OCI-LY3 (cell line): ENCODE measurements at regions not wholly inside any gene's neighbourhood (a gene's known extent, or its start where the extent isn't known, plus 50 kb on each side); places are given as distances from the start of the nearest gene placed in this dataset.

Experiments
- H2AFZ ChIP-seq: fragments of 200-600, 300-600 bp; shearing (Covaris generic); 2 replicates; pipeline ENCODE4 v1.6.0; 2014; ENCODE audit warnings: antibody characterized with exemption, low read depth, low read length
- H3K27ac ChIP-seq: fragments of 200-600, 300-600 bp; sonication (generic); 2 replicates; pipeline ENCODE4 v1.5.1; 2014; ENCODE audit warnings: mild to moderate bottlenecking, low read length, moderate library complexity, mixed read lengths
- H3K27me3 ChIP-seq: fragments of 200-600, 300-600 bp; sonication (generic); 2 replicates; pipeline ENCODE4 v1.6.1; 2014; ENCODE audit warnings: low read depth, low read length, mixed read lengths
- H3K36me3 ChIP-seq: fragments of 200-600, 300-600 bp; sonication (generic); replicated peaks from 2 replicates; pipeline ENCODE3; 2014; ENCODE audit warnings: low read depth, low read length, mixed read lengths
- H3K4me1 ChIP-seq: fragments of 300-600, 200-600 bp; sonication (generic); 2 replicates; pipeline ENCODE4 v1.6.1; 2014; ENCODE audit warnings: low read length, mixed read lengths
- H3K4me2 ChIP-seq: fragments of 200-600, 300-600 bp; sonication (generic); 2 replicates; pipeline ENCODE4 v1.6.1; 2014; ENCODE audit warnings: low read length, mixed read lengths
- H3K4me3 ChIP-seq: fragments of 300-600, 200-600 bp; sonication (generic); 2 replicates; pipeline ENCODE4 v1.5.1; 2014; ENCODE audit warnings: antibody characterized with exemption, mild to moderate bottlenecking, low read length, moderate library complexity
- H3K79me2 ChIP-seq: fragments of 300-600, 200-600 bp; shearing (Covaris generic); 2 replicates; pipeline ENCODE4 v1.6.1; 2014; ENCODE audit warnings: mild to moderate bottlenecking, low read length, mixed read lengths
- H3K9ac ChIP-seq: fragments of 300-600, 200-600 bp; shearing (Covaris generic); 2 replicates; pipeline ENCODE4 v1.6.0; 2014; ENCODE audit warnings: mild to moderate bottlenecking, low read length, moderate library complexity
- H3K9me3 ChIP-seq: fragments of 200-600, 300-600 bp; shearing (Covaris generic); 2 replicates; pipeline ENCODE4 v1.6.1; 2014; ENCODE audit warnings: low read length, mixed read lengths; ENCODE audit not compliant: insufficient read depth
- H4K20me1 ChIP-seq: fragments of 200-600, 300-600 bp; sonication (generic); 2 replicates; pipeline ENCODE4 v1.6.1; 2016; ENCODE audit warnings: low read length, mixed read lengths; ENCODE audit not compliant: insufficient read depth
- EZH2phosphoT487 ChIP-seq: fragments of 200-600 bp; shearing (Covaris generic); IDR thresholded peaks from 2 replicates; pipeline ENCODE4 v1.6.1; 2018; ENCODE audit warnings: antibody characterized with exemption, mixed run types, low read depth
- TF ChIP-seq, protein P1 (sequence below): fragments of 200-600, 300-600 bp; sonication (generic); IDR thresholded peaks from 2 replicates; pipeline ENCODE4 v1.5.1; 2014; ENCODE audit warnings: antibody characterized with exemption, low read length, low read depth

DNA sequence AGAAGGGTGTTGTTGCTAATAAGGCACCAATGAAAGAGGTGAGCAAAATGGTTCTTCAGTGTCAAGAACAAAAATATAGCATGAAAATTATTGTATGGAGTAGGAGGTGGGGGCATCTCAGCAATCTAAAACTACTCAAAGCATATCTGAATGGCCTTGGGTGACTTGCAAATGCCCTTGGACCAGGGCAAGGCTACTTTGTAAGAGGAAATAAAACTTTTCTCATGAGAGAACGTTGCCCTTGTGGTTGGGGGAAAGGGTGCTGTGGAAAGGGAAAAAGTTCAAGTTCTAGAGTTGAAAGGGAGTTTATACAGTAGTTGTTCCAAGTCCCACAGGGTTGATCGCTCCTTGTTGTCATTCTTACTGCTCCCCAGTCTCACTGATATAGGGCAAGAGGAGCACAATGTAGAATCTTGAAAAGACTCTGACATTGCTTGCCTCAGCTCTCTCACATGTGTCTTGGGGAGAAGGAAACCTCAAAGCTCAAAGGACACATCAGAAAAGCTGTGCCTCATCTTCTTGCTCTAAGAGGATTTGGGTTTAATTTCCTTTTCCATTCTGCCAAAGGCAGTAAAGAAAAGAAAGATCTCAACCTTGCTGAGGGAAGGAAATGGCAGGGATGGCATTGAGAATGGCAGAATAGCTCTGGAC, 270.5 kb downstream of the DUSP6 start:
- H3K4me2 ChIP-seq = no peak overlapping the region
- H3K27me3 ChIP-seq = no peaks in the 10 kb centered on the region
- H3K27ac ChIP-seq = no peak overlapping the region
- no peak overlapping the region for H2AFZ ChIP-seq
- no peaks in the 10 kb centered on the region for H4K20me1 ChIP-seq
- H3K9me3 ChIP-seq = no peaks in the 10 kb centered on the region
- H3K9ac ChIP-seq = no peak overlapping the region
- no peak for TF ChIP-seq EZH2phosphoT487
- TF ChIP-seq, protein P1, sequence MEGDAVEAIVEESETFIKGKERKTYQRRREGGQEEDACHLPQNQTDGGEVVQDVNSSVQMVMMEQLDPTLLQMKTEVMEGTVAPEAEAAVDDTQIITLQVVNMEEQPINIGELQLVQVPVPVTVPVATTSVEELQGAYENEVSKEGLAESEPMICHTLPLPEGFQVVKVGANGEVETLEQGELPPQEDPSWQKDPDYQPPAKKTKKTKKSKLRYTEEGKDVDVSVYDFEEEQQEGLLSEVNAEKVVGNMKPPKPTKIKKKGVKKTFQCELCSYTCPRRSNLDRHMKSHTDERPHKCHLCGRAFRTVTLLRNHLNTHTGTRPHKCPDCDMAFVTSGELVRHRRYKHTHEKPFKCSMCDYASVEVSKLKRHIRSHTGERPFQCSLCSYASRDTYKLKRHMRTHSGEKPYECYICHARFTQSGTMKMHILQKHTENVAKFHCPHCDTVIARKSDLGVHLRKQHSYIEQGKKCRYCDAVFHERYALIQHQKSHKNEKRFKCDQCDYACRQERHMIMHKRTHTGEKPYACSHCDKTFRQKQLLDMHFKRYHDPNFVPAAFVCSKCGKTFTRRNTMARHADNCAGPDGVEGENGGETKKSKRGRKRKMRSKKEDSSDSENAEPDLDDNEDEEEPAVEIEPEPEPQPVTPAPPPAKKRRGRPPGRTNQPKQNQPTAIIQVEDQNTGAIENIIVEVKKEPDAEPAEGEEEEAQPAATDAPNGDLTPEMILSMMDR = no peak
- H3K4me1 ChIP-seq = peaks cover 3% of the 10 kb centered on the region; the same call in 1 of the 2 replicates
- H3K36me3 ChIP-seq = no peaks in the 10 kb centered on the region
- no peak overlapping the region for H3K4me3 ChIP-seq
- H3K79me2 ChIP-seq = no peaks in the 10 kb centered on the region

DNA sequence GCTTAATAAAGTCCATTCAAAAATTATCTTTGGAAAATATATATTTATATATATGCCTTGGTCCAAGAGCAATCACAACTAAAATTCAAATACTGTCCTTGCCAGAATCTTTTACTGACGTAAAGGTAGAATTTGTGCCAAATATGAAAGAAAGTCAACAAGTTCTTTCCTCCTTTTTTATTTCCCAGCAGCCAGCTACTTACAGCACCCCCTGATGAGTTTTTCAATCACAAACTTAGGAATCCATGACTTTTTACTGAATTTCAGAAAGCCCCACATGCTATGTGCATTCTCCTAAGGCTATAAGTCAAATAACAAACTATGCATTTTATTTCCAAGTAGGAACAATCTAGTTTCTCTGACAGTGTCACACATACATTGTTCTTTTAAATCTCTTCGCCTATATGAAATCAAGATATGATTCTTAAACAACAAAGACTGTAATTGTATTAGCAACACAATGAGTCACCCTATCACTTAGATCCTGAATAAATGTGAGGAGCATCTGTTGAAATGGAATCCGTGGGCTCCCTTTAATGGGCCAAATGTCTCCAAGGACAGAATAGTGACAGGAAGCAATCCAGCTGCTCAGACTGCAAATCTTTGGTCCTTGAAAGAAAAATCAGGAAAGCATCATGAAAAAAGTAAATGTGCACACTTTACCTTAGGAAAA, 271.4 kb downstream of the DUSP6 start:
- Histone ChIP-seq H3K79me2 (no peaks in the 10 kb centered on the region), H3K27ac (no peak overlapping the region), H3K4me1 (peaks cover 3% of the 10 kb centered on the region; the same call in 1 of the 2 replicates), H3K9me3 (no peaks in the 10 kb centered on the region), H3K4me3 (no peak overlapping the region), H3K36me3 (no peaks in the 10 kb centered on the region), H3K4me2 (no peak overlapping the region), H2AFZ (no peak overlapping the region), H3K27me3 (no peaks in the 10 kb centered on the region), H4K20me1 (no peaks in the 10 kb centered on the region), H3K9ac (no peak overlapping the region)
- TF ChIP-seq EZH2phosphoT487 = no peak
- TF ChIP-seq, protein P1 = no peak

DNA sequence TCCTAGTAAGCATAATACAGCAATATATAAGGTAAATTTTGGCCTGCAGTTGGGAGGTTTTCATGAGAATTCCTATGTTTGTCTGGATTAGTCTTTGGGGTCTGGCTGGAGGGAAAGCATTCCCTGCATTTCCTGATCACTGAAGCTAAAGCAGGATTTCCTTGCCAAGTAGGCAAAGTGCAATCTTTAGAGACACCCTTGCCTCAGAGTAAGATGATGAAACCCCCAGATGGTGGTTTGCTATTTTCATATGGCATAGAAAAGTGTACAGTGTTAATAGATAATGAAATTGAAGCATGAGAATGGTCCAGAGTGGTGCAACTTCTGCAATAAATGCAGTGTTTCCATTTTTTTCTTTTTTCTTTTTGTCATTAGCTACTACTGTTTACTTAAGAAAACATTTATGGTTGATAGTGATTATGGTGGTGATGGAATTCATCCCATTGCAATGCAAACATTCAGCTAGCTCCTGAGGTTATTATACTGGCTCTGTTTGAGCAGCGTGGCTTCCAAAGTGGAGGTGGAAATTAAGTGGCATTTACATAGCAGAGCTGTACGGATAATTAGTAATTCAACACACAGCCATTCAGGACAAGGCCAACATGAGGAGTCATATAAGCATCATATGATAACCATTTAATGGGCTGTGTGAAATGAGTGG, 276.3 kb downstream of the DUSP6 start:
- Histone ChIP-seq H2AFZ (no peak overlapping the region), H3K4me1 (peaks cover 3% of the 10 kb centered on the region; the same call in 1 of the 2 replicates), H3K27me3 (no peaks in the 10 kb centered on the region), H3K4me3 (no peak overlapping the region), H3K79me2 (no peaks in the 10 kb centered on the region), H3K9ac (no peak overlapping the region), H3K4me2 (no peak overlapping the region), H4K20me1 (no peaks in the 10 kb centered on the region), H3K36me3 (no peaks in the 10 kb centered on the region), H3K27ac (no peak overlapping the region), H3K9me3 (no peaks in the 10 kb centered on the region)
- TF ChIP-seq, protein P1 = no peak
- no peak for TF ChIP-seq EZH2phosphoT487

DNA sequence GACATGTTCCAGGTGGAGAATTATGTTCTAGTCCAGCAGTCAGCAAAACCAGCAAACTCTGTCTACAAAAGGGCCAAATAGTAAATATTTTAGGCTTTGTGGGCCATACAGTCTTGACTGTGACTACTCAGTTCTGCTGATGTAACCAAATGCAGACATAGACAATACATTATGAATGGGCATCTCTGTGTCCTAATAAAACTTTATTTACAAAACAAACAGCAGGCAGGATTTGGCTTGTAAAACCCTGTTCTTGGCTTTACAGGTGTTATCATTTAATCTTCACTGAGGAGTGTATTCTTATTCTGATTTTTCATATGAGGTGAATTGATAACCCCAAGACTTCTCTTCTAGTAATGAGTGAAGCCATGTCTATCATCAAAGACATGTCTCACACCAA, 278.6 kb downstream of the DUSP6 start:
- Histone ChIP-seq H3K4me2 (no peak overlapping the region), H3K79me2 (no peaks in the 10 kb centered on the region), H3K27ac (no peak overlapping the region), H3K36me3 (no peaks in the 10 kb centered on the region), H3K4me1 (peaks cover 1% of the 10 kb centered on the region; the same call in 1 of the 2 replicates), H2AFZ (no peak overlapping the region), H3K4me3 (no peak overlapping the region), H3K27me3 (no peaks in the 10 kb centered on the region), H3K9me3 (no peaks in the 10 kb centered on the region), H4K20me1 (no peaks in the 10 kb centered on the region), H3K9ac (no peak overlapping the region)
- TF ChIP-seq, protein P1 = no peak
- TF ChIP-seq EZH2phosphoT487 = no peak
